Fibroblast of lung (primary cell): ENCODE measurements at regions not wholly inside any gene's neighbourhood (a gene's known extent, or its start where the extent isn't known, plus 50 kb on each side); places are given as distances from the start of the nearest gene placed in this dataset.

ENCODE experiments used
- DNase-seq, 2 donors: peaks; one replicate each; pipeline versions ENCODE4 v3.0.0 to v3.0.0-alpha.2; 2010; ENCODE audit warnings: low read depth in 2 of 2
- H2AFZ ChIP-seq: 2 replicates; pipeline ENCODE4 v1.5.1; 2012; ENCODE audit warnings: low read length, control low read depth, inconsistent platforms
- H3K27ac ChIP-seq: 2 replicates; pipeline ENCODE4 v1.5.1; 2011; ENCODE audit warnings: low read length, control low read depth; ENCODE audit not compliant: insufficient read depth
- H3K27me3 ChIP-seq: 2 replicates; pipeline ENCODE4 v1.5.1; 2011; ENCODE audit warnings: mild to moderate bottlenecking, low read length; ENCODE audit not compliant: control insufficient read depth, insufficient read depth
- H3K36me3 ChIP-seq: 2 replicates; pipeline ENCODE4 v1.5.1; 2011; ENCODE audit warnings: low read length; ENCODE audit not compliant: control insufficient read depth, insufficient read depth
- H3K4me1 ChIP-seq: 2 replicates; pipeline ENCODE4 v1.5.1; 2011; ENCODE audit warnings: low read length; ENCODE audit not compliant: control insufficient read depth, insufficient read depth; ENCODE audit errors: extremely low read depth
- H3K4me2 ChIP-seq: 2 replicates; pipeline ENCODE4 v1.5.1; 2011; ENCODE audit warnings: low read length, control low read depth; ENCODE audit not compliant: insufficient read depth; ENCODE audit errors: extremely low read depth
- H3K4me3 ChIP-seq, 4 experiments: fragments of 200-600 bp in 1 of 4; sonication (generic) in 1 of 4; replicated peaks in 1 of 4; 2 replicates each; pipeline ENCODE4 v1.5.1; 2011 to 2016; ENCODE audit warnings: low read length in 4 of 4, low read depth in 3 of 4, mild to moderate bottlenecking in 3 of 4, control low read depth in 2 of 4, inconsistent platforms in 1 of 4, mixed read lengths in 1 of 4; ENCODE audit not compliant: insufficient read depth in 1 of 4; ENCODE audit errors: control extremely low read depth in 1 of 4
- H3K79me2 ChIP-seq: 2 replicates; pipeline ENCODE4 v1.5.1; 2012; ENCODE audit warnings: mild to moderate bottlenecking, low read length, inconsistent platforms; ENCODE audit not compliant: control insufficient read depth, insufficient read depth
- H3K9ac ChIP-seq: 2 replicates; pipeline ENCODE4 v1.5.1; 2011; ENCODE audit warnings: mild to moderate bottlenecking, low read length, control low read depth; ENCODE audit not compliant: insufficient read depth
- H3K9me3 ChIP-seq: 2 replicates; pipeline ENCODE4 v1.5.1; 2012; ENCODE audit warnings: low read depth, low read length; ENCODE audit not compliant: control insufficient read depth, insufficient read depth
- H4K20me1 ChIP-seq: 2 replicates; pipeline ENCODE4 v1.5.1; 2011; ENCODE audit warnings: low read length; ENCODE audit not compliant: control insufficient read depth, insufficient read depth; ENCODE audit errors: extremely low read depth
- CTCF ChIP-seq, 2 donors: IDR thresholded peaks in 1 of 2; conservative IDR thresholded peaks in 1 of 2; 1 replicate in 1 of 2; 2 replicates in 1 of 2; pipeline ENCODE4 v1.5.1; 2011 to 2012; ENCODE audit warnings: low read length in 2 of 2, control low read depth in 1 of 2, inconsistent platforms in 1 of 2, low read depth in 1 of 2, mild to moderate bottlenecking in 1 of 2
- EZH2 ChIP-seq: IDR thresholded peaks from 2 replicates; pipeline ENCODE4 v1.5.1; 2012; ENCODE audit warnings: low read length, control low read depth, mild to moderate bottlenecking; ENCODE audit errors: missing control alignments

GRCh38 chr7:46881507-46882127 is 700.3 kb downstream of the TNS3 start:
- Histone ChIP-seq H3K9ac (no peak overlapping the region), H3K4me2 (no peak overlapping the region), H3K4me3 (no peak overlapping the region), H3K9me3 (no peaks in the 10 kb centered on the region), H2AFZ (no peak overlapping the region), H3K36me3 (no peaks in the 10 kb centered on the region), H3K79me2 (no peaks in the 10 kb centered on the region), H3K27ac (no peak overlapping the region), H4K20me1 (no peaks in the 10 kb centered on the region), H3K27me3 (no peaks in the 10 kb centered on the region), H3K4me1 (no peaks in the 10 kb centered on the region)
- DNase-seq = peak in 1 of 2 donors; percentile 15
- TF ChIP-seq CTCF (conservative IDR thresholded peaks at IDR 0.05 in 1 of 2, IDR thresholded peaks at IDR 0.05 in 1 of 2; ENCODE audit: low read depth in 1 of 2, low read length in 2 of 2) (no peak), EZH2 (no peak)

GRCh38 chr7:46880508-46881196 is 701.3 kb downstream of the TNS3 start:
- H3K79me2 ChIP-seq = no peaks in the 10 kb centered on the region
- no peak overlapping the region for H3K4me3 ChIP-seq
- H3K27me3 ChIP-seq = no peaks in the 10 kb centered on the region
- no peak overlapping the region for H3K4me2 ChIP-seq
- DNase-seq = no peak
- H3K4me1 ChIP-seq = no peaks in the 10 kb centered on the region
- no peaks in the 10 kb centered on the region for H3K9me3 ChIP-seq
- no peak overlapping the region for H2AFZ ChIP-seq
- H3K9ac ChIP-seq = no peak overlapping the region
- TF ChIP-seq CTCF (conservative IDR thresholded peaks at IDR 0.05 in 1 of 2, IDR thresholded peaks at IDR 0.05 in 1 of 2; ENCODE audit: low read depth in 1 of 2, low read length in 2 of 2) (no peak), EZH2 (no peak)
- no peak overlapping the region for H3K27ac ChIP-seq
- no peaks in the 10 kb centered on the region for H3K36me3 ChIP-seq
- H4K20me1 ChIP-seq = no peaks in the 10 kb centered on the region

GRCh38 chr7:46879783-46880182 is 702.1 kb downstream of the TNS3 start:
- peak in 1 of 2 donors; percentile 8 for DNase-seq
- Histone ChIP-seq H3K4me2 (no peak overlapping the region), H2AFZ (no peak overlapping the region)

More at GRCh38 chr7:46879783-46880182, 702.1 kb downstream of the TNS3 start:
- no peaks in the 10 kb centered on the region for H3K9me3 ChIP-seq
- no peak overlapping the region for H3K27ac ChIP-seq
- no peaks in the 10 kb centered on the region for H3K4me1 ChIP-seq
- H3K27me3 ChIP-seq = no peaks in the 10 kb centered on the region
- H4K20me1 ChIP-seq = no peaks in the 10 kb centered on the region
- TF ChIP-seq CTCF (conservative IDR thresholded peaks at IDR 0.05 in 1 of 2, IDR thresholded peaks at IDR 0.05 in 1 of 2; ENCODE audit: low read depth in 1 of 2, low read length in 2 of 2) = no peak
- no peak for TF ChIP-seq EZH2
- H3K79me2 ChIP-seq = no peaks in the 10 kb centered on the region
- H3K36me3 ChIP-seq = no peaks in the 10 kb centered on the region
- no peak overlapping the region for H3K4me3 ChIP-seq
- H3K9ac ChIP-seq = no peak overlapping the region
